ENCODE measurements at regions not wholly inside any gene's neighbourhood (a gene's known extent, or its start where the extent isn't known, plus 50 kb on each side); places are given as distances from the start of the nearest gene placed in this dataset.

DNA sequence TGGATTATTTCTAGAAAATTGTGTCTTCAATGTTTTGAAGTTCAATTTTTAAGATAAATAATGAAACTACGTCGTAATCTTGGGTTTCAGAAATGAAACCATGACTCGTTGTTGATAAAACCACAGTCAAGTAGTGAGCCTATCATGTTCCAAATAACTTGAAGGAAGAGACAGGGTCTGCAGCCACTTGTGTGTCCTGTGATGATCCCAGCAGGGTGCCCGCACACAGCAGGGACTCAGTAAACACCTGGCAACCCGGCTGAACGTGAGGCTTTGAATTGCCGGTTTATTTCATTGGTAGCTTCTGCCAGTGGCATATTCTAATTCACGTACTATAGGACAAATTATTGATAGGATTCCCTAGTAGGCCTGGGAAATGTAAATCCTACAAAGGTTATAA is 679.6 kb downstream of the IRX1 start:
- TF ChIP-seq CTCF (IDR thresholded peaks at IDR 0.05; ENCODE audit: insufficient read depth, low read depth, low read length) (no peak), EZH2 (IDR thresholded peaks at IDR 0.05; ENCODE audit: insufficient read depth, low read length) (no peak)
